ENCODE measurements at regions not wholly inside any gene's neighbourhood (a gene's known extent, or its start where the extent isn't known, plus 50 kb on each side); places are given as distances from the start of the nearest gene placed in this dataset.

DNA sequence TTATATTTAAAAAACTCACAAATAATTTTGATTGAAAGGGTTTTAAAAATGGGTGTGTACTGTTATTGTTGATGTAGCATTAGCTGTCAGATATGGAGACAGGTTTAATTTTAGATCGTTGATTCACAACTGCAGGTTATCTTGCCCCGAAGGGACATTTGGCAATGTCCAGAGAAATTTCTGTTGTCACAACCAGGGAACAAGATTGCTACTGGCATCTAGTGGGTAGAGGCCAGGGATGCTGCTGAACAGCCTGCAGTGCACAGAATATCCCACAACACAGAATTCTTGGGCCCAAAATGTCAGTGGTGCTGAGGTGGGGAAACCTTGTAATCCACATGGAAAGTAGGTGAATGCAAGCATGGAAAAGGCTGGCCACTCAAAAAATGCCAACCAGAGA is 114.9 kb downstream of the MAGEB17 start:
- Histone ChIP-seq H3K36me3 (ENCODE audit: control insufficient read depth, insufficient read depth, low read length) (no peaks in the 10 kb centered on the region), H3K9me3 (ENCODE audit: control insufficient read depth, insufficient read depth, low read depth, low read length) (peaks cover 5% of the 10 kb centered on the region; the same call in 1 of the 2 replicates), H3K9ac (ENCODE audit: low read length) (no peak overlapping the region), H3K4me1 (ENCODE audit: control insufficient read depth, insufficient read depth, low read length) (no peaks in the 10 kb centered on the region), H3K27ac (ENCODE audit: low read depth, low read length) (no peak overlapping the region), H3K27me3 (ENCODE audit: control insufficient read depth, insufficient read depth, low read length) (no peaks in the 10 kb centered on the region), H3K4me3 (ENCODE audit: low read depth, low read length) (no peak overlapping the region)

GRCh38 chrX:16284842-16285241 is 117.6 kb downstream of the MAGEB17 start:
- Histone ChIP-seq H3K9ac (ENCODE audit: low read length) (no peak overlapping the region), H3K4me1 (ENCODE audit: control insufficient read depth, insufficient read depth, low read length) (no peaks in the 10 kb centered on the region), H3K9me3 (ENCODE audit: control insufficient read depth, insufficient read depth, low read depth, low read length) (peaks cover 14% of the 10 kb centered on the region), H3K27ac (ENCODE audit: low read depth, low read length) (no peak overlapping the region), H3K36me3 (ENCODE audit: control insufficient read depth, insufficient read depth, low read length) (peaks cover 7% of the 10 kb centered on the region), H3K27me3 (ENCODE audit: control insufficient read depth, insufficient read depth, low read length) (no peaks in the 10 kb centered on the region), H3K4me3 (ENCODE audit: low read depth, low read length) (no peak overlapping the region)

GRCh38 chrX:16290997-16291396 is 123.7 kb downstream of the MAGEB17 start:
- H3K4me3 ChIP-seq (ENCODE audit: low read depth, low read length): no peak overlapping the region
- H3K27me3 ChIP-seq (ENCODE audit: control insufficient read depth, insufficient read depth, low read length): no peaks in the 10 kb centered on the region; the same call in 1 of the 2 replicates
- peaks cover 17% of the 10 kb centered on the region for H3K9me3 ChIP-seq (ENCODE audit: control insufficient read depth, insufficient read depth, low read depth, low read length)
- no peak overlapping the region for H3K9ac ChIP-seq (ENCODE audit: low read length)
- peaks cover 5% of the 10 kb centered on the region for H3K4me1 ChIP-seq (ENCODE audit: control insufficient read depth, insufficient read depth, low read length)
- peaks cover 7% of the 10 kb centered on the region for H3K36me3 ChIP-seq (ENCODE audit: control insufficient read depth, insufficient read depth, low read length)
- no peak overlapping the region for H3K27ac ChIP-seq (ENCODE audit: low read depth, low read length)

DNA sequence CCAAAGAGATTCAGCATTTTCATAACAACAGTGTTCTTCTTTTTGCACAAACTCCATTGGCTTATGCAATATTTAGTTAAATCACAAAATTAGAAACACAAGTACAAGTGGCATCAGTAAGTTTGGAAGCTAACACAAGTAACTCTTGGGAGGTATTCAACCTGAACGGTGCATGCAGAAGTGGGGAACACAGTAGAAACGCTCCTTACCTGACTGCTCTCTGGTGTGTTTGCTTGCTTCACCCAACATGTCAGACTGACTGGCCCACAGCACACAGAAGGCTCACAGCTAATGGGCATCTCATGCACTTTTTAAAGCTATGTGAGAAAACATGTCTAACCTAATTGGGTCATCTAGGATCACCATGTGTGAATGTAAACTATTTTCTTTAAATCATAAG is 133.6 kb downstream of the MAGEB17 start:
- no peaks in the 10 kb centered on the region; the same call in 1 of the 2 replicates for H3K27me3 ChIP-seq (ENCODE audit: control insufficient read depth, insufficient read depth, low read length)
- 0 out of 2 replicates have a peak, but pooled peaks cover 5% of the 10 kb centered on the region for H3K4me1 ChIP-seq (ENCODE audit: control insufficient read depth, insufficient read depth, low read length)
- no peak overlapping the region for H3K9ac ChIP-seq (ENCODE audit: low read length)
- H3K36me3 ChIP-seq (ENCODE audit: control insufficient read depth, insufficient read depth, low read length): no peaks in the 10 kb centered on the region
- H3K27ac ChIP-seq (ENCODE audit: low read depth, low read length): no peak overlapping the region
- no peak overlapping the region for H3K4me3 ChIP-seq (ENCODE audit: low read depth, low read length)
- peaks cover 5% of the 10 kb centered on the region for H3K9me3 ChIP-seq (ENCODE audit: control insufficient read depth, insufficient read depth, low read depth, low read length)

DNA sequence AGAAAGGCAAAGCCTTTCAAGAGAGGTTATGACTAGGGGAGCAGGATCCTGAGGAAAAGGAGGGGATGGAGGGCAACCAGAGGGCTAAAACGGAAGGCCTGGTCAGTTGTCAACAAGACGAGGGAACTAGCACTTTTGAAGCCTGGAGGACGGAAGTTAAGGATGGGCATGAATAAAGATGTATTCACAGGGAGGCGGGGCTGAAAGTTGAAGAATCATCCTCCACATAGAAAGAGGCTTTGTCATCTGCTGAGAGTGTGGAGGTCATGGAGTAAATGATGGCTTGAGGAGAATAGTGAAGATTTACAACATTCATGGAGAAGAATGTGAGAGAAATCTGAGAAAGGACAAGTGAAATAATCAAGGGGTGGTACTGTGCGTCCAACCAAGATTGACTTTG is 137.5 kb downstream of the MAGEB17 start:
- H3K9ac ChIP-seq (ENCODE audit: low read length): no peak overlapping the region
- no peaks in the 10 kb centered on the region for H3K36me3 ChIP-seq (ENCODE audit: control insufficient read depth, insufficient read depth, low read length)
- no peaks in the 10 kb centered on the region for H3K27me3 ChIP-seq (ENCODE audit: control insufficient read depth, insufficient read depth, low read length)
- peaks cover 17% of the 10 kb centered on the region for H3K4me1 ChIP-seq (ENCODE audit: control insufficient read depth, insufficient read depth, low read length)
- no peak overlapping the region for H3K27ac ChIP-seq (ENCODE audit: low read depth, low read length)
- H3K9me3 ChIP-seq (ENCODE audit: control insufficient read depth, insufficient read depth, low read depth, low read length): peaks cover 5% of the 10 kb centered on the region
- H3K4me3 ChIP-seq (ENCODE audit: low read depth, low read length): no peak overlapping the region

DNA sequence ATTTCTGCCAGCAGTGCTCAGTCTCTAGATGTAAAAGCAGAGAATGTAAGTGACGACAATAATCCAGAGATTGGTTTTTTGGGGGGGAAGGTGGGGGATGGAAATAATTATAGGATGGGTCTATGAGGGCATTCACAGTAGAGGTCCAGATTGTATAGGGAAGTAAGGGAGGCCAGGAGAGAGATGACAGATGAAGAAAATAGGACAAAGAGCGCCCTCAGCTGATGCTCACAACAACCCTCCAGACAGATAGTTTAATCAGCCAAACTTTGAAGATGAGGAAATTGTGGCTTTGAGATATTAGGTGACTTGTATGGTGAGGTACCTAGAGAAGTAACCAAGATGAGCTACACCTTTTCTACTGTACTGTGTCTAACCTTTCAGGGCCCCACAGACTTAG is 137.9 kb downstream of the MAGEB17 start:
- Histone ChIP-seq H3K27me3 (ENCODE audit: control insufficient read depth, insufficient read depth, low read length) (no peaks in the 10 kb centered on the region), H3K9ac (ENCODE audit: low read length) (no peak overlapping the region), H3K4me1 (ENCODE audit: control insufficient read depth, insufficient read depth, low read length) (peaks cover 17% of the 10 kb centered on the region), H3K9me3 (ENCODE audit: control insufficient read depth, insufficient read depth, low read depth, low read length) (peaks cover 5% of the 10 kb centered on the region), H3K36me3 (ENCODE audit: control insufficient read depth, insufficient read depth, low read length) (no peaks in the 10 kb centered on the region), H3K27ac (ENCODE audit: low read depth, low read length) (no peak overlapping the region), H3K4me3 (ENCODE audit: low read depth, low read length) (no peak overlapping the region)

DNA sequence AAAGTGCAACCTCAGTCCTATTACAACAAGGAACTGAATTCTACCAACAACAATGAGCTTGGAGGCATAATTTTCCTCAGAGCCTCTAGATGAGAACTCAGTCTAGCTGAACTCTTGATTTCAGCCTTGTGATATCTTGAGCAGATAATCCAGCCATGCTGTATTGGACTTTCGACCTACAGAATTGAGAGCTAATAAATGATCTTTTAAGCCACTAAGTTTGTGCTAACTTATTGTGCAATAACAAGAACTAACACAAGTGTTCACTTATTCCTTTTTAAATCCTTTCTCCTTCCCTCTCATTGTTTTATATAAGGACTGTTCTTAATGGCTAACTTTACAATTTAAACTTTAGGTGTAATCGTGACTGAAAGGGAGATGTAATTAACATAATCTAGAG is 140.7 kb downstream of the MAGEB17 start:
- no peak overlapping the region for H3K4me3 ChIP-seq (ENCODE audit: low read depth, low read length)
- H3K9me3 ChIP-seq (ENCODE audit: control insufficient read depth, insufficient read depth, low read depth, low read length): peaks cover 2% of the 10 kb centered on the region
- H3K36me3 ChIP-seq (ENCODE audit: control insufficient read depth, insufficient read depth, low read length): no peaks in the 10 kb centered on the region
- peak overlapping the region; percentile 3 for H3K9ac ChIP-seq (ENCODE audit: low read length)
- no peak overlapping the region for H3K27ac ChIP-seq (ENCODE audit: low read depth, low read length)
- H3K27me3 ChIP-seq (ENCODE audit: control insufficient read depth, insufficient read depth, low read length): no peaks in the 10 kb centered on the region
- peaks cover 34% of the 10 kb centered on the region for H3K4me1 ChIP-seq (ENCODE audit: control insufficient read depth, insufficient read depth, low read length)

GRCh38 chrX:16308773-16309172 is 141.5 kb downstream of the MAGEB17 start:
- Histone ChIP-seq H3K4me3 (ENCODE audit: low read depth, low read length) (no peak overlapping the region), H3K36me3 (ENCODE audit: control insufficient read depth, insufficient read depth, low read length) (no peaks in the 10 kb centered on the region), H3K27ac (ENCODE audit: low read depth, low read length) (peak overlapping the region; percentile 8; the same call in 1 of the 2 replicates), H3K9ac (ENCODE audit: low read length) (no peak overlapping the region), H3K4me1 (ENCODE audit: control insufficient read depth, insufficient read depth, low read length) (peaks cover 41% of the 10 kb centered on the region), H3K9me3 (ENCODE audit: control insufficient read depth, insufficient read depth, low read depth, low read length) (no peaks in the 10 kb centered on the region), H3K27me3 (ENCODE audit: control insufficient read depth, insufficient read depth, low read length) (no peaks in the 10 kb centered on the region)

DNA sequence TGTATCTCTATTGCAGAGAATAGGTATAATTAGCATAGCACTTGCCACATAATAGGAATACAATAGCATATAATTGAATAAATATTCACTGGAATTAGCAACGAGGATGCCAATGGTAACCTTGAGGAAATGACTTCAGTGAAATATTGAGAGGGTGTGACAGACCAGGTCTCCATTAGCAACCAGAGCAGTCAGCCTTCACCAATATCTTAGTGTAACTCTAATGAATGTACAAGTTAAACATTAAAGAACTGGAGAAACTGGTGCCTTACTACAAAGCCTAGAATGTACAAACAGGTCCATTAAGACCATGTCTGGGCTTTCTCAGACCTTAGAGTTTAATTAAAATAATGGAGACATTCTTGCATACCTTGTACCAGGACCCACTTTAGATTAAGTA is 143.0 kb downstream of the MAGEB17 start:
- Histone ChIP-seq H3K27me3 (ENCODE audit: control insufficient read depth, insufficient read depth, low read length) (no peaks in the 10 kb centered on the region), H3K4me3 (ENCODE audit: low read depth, low read length) (no peak overlapping the region), H3K9me3 (ENCODE audit: control insufficient read depth, insufficient read depth, low read depth, low read length) (no peaks in the 10 kb centered on the region), H3K9ac (ENCODE audit: low read length) (no peak overlapping the region), H3K36me3 (ENCODE audit: control insufficient read depth, insufficient read depth, low read length) (no peaks in the 10 kb centered on the region), H3K27ac (ENCODE audit: low read depth, low read length) (no peak overlapping the region), H3K4me1 (ENCODE audit: control insufficient read depth, insufficient read depth, low read length) (peaks cover 47% of the 10 kb centered on the region)

DNA sequence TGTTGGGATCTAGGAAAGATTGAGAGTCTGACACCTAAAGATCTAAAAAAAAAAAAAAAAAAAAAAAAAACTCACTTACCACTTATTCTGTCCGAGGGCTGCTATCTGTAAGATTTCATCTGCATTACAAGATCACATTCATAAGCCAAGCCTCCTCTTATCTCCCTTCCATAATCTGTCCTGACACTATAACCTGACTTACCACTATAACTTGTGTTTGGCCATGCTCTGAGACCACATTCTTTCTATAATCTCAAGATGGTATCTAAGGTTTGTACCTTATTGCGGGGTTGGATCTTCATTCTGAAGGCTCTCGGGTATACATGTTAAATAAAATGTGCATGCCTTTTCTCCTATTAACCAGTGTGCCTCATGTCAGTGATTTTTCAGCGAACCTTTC is 144.4 kb downstream of the MAGEB17 start:
- Histone ChIP-seq H3K27me3 (ENCODE audit: control insufficient read depth, insufficient read depth, low read length) (no peaks in the 10 kb centered on the region), H3K9ac (ENCODE audit: low read length) (no peak overlapping the region), H3K36me3 (ENCODE audit: control insufficient read depth, insufficient read depth, low read length) (no peaks in the 10 kb centered on the region), H3K27ac (ENCODE audit: low read depth, low read length) (peak overlapping the region; percentile 44; the same call in 1 of the 2 replicates), H3K4me1 (ENCODE audit: control insufficient read depth, insufficient read depth, low read length) (peaks cover 57% of the 10 kb centered on the region), H3K4me3 (ENCODE audit: low read depth, low read length) (no peak overlapping the region), H3K9me3 (ENCODE audit: control insufficient read depth, insufficient read depth, low read depth, low read length) (no peaks in the 10 kb centered on the region)

GRCh38 chrX:16312761-16313623 is 145.7 kb downstream of the MAGEB17 start:
- no peaks in the 10 kb centered on the region for H3K27me3 ChIP-seq (ENCODE audit: control insufficient read depth, insufficient read depth, low read length)
- peak overlapping the region; percentile 52 for H3K9ac ChIP-seq (ENCODE audit: low read length)
- H3K4me1 ChIP-seq (ENCODE audit: control insufficient read depth, insufficient read depth, low read length): peaks cover 53% of the 10 kb centered on the region
- no peaks in the 10 kb centered on the region for H3K9me3 ChIP-seq (ENCODE audit: control insufficient read depth, insufficient read depth, low read depth, low read length)
- H3K27ac ChIP-seq (ENCODE audit: low read depth, low read length): peak overlapping the region; percentile 84
- H3K36me3 ChIP-seq (ENCODE audit: control insufficient read depth, insufficient read depth, low read length): no peaks in the 10 kb centered on the region
- no peak overlapping the region for H3K4me3 ChIP-seq (ENCODE audit: low read depth, low read length)

Data from HUES6 (cell line).